ENCODE measurements at regions not wholly inside any gene's neighbourhood (a gene's known extent, or its start where the extent isn't known, plus 50 kb on each side); places are given as distances from the start of the nearest gene placed in this dataset.

DNA sequence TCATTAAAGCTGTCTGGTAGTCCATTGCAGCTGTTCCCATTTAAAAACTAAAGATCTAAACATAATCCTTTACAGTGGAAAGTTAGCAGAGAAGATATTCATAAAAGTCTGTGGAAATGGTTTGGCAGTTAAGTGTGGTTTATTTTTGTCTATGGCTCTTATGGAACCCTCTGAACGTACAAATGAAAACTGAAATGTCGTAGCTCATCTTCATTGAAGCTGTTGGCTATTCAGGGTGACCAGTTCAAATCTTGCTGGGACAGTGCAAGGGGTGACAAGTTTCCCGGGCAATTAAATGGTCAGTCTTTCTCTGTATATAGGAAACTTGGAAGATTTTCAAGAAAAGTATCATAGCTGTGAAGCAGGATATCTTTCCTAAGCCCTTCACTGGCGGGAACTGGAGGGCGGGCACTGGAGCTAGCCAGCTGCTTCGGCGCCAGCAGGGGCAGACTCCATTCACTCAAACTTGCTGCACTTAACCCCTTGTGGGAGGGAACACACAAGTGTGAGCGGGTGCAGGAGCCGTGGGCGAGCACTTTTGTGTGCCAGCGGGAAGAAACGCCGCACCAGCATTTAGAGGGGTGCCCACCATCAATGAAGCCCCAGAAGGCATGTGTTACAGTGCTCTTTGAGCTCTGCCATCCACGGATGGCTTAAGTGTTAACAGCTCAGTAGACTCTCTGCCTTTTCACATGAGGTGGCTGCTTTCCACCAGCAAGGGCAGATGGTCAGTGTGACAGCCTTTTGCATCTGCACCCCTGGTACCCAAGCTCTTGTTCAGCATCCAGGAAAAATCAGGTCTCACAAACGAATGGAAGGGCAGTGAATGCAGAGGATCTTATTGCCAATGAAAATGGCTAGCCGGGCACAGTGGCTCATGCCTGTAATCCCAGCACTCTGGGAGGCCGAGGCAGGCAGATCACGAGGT lies 232.1 kb upstream of the KAZN start:
- no peak overlapping the region for H3K27ac ChIP-seq
- TF ChIP-seq ZFX (IDR thresholded peaks at IDR 0.05) = no peak
- TF ChIP-seq, protein P1, sequence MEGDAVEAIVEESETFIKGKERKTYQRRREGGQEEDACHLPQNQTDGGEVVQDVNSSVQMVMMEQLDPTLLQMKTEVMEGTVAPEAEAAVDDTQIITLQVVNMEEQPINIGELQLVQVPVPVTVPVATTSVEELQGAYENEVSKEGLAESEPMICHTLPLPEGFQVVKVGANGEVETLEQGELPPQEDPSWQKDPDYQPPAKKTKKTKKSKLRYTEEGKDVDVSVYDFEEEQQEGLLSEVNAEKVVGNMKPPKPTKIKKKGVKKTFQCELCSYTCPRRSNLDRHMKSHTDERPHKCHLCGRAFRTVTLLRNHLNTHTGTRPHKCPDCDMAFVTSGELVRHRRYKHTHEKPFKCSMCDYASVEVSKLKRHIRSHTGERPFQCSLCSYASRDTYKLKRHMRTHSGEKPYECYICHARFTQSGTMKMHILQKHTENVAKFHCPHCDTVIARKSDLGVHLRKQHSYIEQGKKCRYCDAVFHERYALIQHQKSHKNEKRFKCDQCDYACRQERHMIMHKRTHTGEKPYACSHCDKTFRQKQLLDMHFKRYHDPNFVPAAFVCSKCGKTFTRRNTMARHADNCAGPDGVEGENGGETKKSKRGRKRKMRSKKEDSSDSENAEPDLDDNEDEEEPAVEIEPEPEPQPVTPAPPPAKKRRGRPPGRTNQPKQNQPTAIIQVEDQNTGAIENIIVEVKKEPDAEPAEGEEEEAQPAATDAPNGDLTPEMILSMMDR (conservative IDR thresholded peaks at IDR 0.05) = no peak

DNA sequence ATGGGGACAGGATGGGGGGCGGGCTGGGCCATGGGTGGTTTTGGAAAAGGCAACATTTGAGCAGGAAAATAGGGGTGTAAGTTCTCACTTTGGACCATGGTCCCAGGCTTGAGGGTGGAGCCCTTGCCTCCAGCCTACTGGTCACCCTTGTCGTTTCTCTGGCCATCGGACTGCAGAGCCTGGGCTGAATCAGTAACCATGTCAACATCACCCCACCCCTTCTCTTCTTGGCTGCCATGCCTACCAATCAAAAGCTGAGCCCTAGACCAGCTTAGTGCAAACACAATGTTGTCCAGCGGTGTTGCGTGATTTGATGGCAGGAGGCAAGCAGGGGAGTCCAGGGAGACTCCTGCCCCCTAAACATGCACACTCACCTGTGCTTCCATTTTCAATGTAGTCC lies 231.0 kb upstream of the KAZN start:
- H3K27ac ChIP-seq = no peak overlapping the region
- TF ChIP-seq, protein P1 (conservative IDR thresholded peaks at IDR 0.05) = no peak
- TF ChIP-seq ZFX (IDR thresholded peaks at IDR 0.05) = no peak

DNA sequence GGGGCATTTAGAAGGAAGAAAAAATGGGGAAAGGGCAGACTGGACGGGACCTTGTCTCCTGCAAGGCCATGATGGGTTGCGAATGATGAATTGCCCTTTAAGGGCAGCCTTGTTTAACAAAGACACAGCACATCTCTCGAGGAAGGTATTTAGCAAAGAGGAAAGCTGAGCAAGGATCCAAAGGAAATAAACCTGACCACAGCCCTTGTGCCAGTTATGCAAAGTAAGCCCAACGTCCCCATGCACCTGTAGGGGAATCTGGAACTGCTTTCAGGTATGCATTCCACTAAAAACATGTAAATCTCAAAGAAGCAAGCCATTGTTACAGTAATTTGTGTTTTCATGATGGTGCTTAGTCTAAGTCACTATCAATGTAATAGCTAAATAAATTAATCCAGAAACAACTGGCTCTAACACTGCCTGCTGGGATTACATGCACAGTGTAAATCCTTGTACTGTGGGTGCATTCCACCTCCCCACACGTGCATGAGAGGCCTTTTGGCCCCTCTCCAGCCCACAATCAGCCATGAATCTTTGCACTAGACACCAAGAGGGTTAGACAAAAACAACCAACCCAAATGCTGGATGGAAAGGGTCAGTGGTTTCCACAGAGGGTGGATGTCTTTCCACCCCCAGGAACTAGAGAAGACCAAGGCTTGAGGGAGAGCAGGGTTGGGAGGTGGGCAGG lies 228.8 kb upstream of the KAZN start:
- H3K27ac ChIP-seq = no peak overlapping the region
- TF ChIP-seq ZFX (IDR thresholded peaks at IDR 0.05) = no peak
- TF ChIP-seq, protein P1 (conservative IDR thresholded peaks at IDR 0.05) = no peak

DNA sequence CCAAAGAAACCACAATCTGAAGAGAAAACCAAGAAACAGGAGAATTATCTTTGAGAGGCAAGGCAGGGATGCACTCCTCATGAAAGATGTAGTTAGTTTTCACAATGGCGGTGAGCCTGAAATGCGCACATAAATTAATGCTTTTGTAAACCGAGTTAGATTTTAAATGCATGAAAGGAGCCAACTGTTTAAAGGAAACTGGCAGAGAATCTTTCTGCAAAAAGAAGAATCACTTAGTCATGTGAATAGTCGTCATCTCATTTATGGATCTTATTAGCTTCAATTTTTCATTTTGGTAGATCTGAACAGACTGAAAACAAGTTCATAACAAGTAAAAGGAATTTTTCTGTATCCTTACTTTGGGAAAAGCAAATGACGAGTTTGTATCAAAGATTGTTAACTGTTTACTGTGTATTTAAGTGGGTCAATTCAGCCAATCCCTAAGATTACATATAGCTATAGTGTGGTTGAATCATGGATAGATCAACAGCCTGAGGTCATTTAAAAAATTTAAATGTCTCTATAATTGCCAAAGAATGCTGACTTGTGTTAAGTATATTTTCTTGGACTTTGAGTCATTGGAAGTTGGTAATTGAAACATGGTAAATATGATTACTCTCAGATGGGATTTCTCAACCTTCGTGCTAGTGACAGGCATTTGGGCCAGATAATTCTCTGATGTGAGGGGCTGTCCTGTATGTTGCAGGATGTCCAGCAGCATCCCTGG lies 226.6 kb upstream of the KAZN start:
- H3K27ac ChIP-seq = no peak overlapping the region
- TF ChIP-seq, protein P1 (conservative IDR thresholded peaks at IDR 0.05) = no peak
- TF ChIP-seq ZFX (IDR thresholded peaks at IDR 0.05) = no peak

DNA sequence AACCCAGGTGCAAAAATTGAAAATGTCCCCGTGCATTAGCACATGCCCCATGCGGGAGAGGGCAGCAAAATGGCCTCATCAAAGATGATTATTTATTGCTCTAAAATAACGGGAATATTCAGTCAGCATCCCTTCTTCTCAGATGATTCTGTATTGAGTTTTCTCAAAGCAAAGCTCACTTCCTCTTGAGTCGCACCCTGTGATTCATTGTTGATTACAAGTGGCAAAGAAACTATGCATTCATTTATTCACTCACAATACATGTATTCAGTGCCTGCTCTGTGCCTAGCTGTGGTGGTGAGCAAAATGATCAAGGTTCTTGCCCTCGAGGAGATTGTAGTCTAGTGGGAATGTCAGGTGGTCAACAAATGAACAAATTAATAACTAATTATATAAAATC lies 226.0 kb upstream of the KAZN start:
- H3K27ac ChIP-seq = no peak overlapping the region
- TF ChIP-seq, protein P1 (conservative IDR thresholded peaks at IDR 0.05) = no peak
- no peak for TF ChIP-seq ZFX (IDR thresholded peaks at IDR 0.05)

DNA sequence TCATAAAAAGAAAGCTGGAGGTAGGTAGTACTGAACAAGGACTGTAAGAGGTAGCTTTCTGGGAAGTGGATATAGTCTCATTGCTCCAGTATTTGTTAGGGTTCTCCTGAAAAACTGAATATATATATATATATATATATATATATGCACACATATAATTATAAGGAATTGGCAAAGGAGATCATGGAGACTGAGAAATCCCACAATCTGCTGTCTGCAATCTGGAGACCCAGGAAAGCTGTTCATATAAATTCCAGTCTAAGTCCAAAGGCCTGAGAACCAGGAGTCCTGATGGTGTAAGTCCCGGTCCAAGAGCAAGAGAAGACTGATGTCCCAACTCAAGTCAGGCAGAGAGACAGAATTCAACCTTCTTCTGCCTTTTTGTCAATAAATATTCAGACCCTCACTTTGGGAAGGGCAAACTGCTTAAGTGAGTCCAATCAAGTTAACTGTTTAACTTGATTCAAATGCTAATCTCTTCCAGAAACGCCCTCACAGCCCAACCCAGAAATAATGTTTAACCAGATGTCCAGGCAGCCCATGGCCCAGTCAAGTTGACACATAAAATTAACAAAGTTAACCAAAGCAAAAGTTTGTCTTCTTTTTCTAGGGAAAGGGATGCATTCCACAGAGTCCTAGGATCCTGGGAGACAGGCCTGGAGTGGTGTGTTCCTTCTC lies 225.3 kb upstream of the KAZN start:
- TF ChIP-seq, protein P1 (conservative IDR thresholded peaks at IDR 0.05) = no peak
- TF ChIP-seq ZFX (IDR thresholded peaks at IDR 0.05) = no peak
- no peak overlapping the region for H3K27ac ChIP-seq

Data from C4-2B (cell line).